Activated CD4-positive, alpha-beta memory T cell treated with anti-CD3 and anti-CD28 coated beads for 36 hours (primary cell): ENCODE measurements at regions not wholly inside any gene's neighbourhood (a gene's known extent, or its start where the extent isn't known, plus 50 kb on each side); places are given as distances from the start of the nearest gene placed in this dataset.

Experiments
- CTCF ChIA-PET: fragments of 350-600 bp; sonication (Branson Sonifier 250); formaldehyde crosslinking; loops from one replicate; lab custom pipeline; 2021; ENCODE audit warnings: antibody characterized with exemption, inconsistent platforms; lab: Charles Lee
- POLR2A ChIA-PET: fragments of 350-600 bp; sonication (Branson Sonifier 250); formaldehyde crosslinking; loops from one replicate; lab custom pipeline; 2021; ENCODE audit warnings: antibody characterized with exemption; lab: Charles Lee
- DNase-seq: peaks from one replicate; pipeline ENCODE4 v3.0.0-alpha.2; 2020
- H3K27ac Mint-ChIP-seq: one replicate; pipeline ENCODE4 v1.8.0; 2021; ENCODE audit warnings: mixed read lengths
- H3K27me3 Mint-ChIP-seq: one replicate; pipeline ENCODE4 v1.8.0; 2021; ENCODE audit warnings: mixed read lengths
- H3K36me3 Mint-ChIP-seq: one replicate; pipeline ENCODE4 v1.8.0; 2021; ENCODE audit warnings: mixed read lengths
- H3K4me1 Mint-ChIP-seq: one replicate; pipeline ENCODE4 v1.8.0; 2021; ENCODE audit warnings: low read depth, mixed read lengths
- H3K4me3 Mint-ChIP-seq: one replicate; pipeline ENCODE4 v1.8.0; 2021; ENCODE audit warnings: mild to moderate bottlenecking, mixed read lengths
- H3K9me3 Mint-ChIP-seq: one replicate; pipeline ENCODE4 v1.8.0; 2021; ENCODE audit warnings: mixed read lengths
- intact Hi-C: fragments of 100-400 bp; cut with micrococcal nuclease; formaldehyde crosslinking; loops from one replicate; pipeline ENCODE4 v1.15.1; 2023

- peak; percentile 32 for DNase-seq
- H3K4me3 Mint-ChIP-seq: no peak overlapping the region
- peaks cover 9% of the 10 kb centered on the region for H3K4me1 Mint-ChIP-seq
Measured at GRCh38 chr14:39762576-39763401, 330.6 kb upstream of the FBXO33 start.

GRCh38 chr14:39755269-39755878 is 323.1 kb upstream of the FBXO33 start:
- Mint-ChIP-seq H3K9me3 (no peaks in the 10 kb centered on the region), H3K27ac (no peak overlapping the region), H3K4me1 (no peaks in the 10 kb centered on the region), H3K36me3 (no peaks in the 10 kb centered on the region), H3K27me3 (no peaks in the 10 kb centered on the region), H3K4me3 (no peak overlapping the region)
- POLR2A ChIA-PET: no interaction called here
- no peak for DNase-seq
- CTCF ChIA-PET: no interaction called here
- intact Hi-C loops: no loop called here

More at GRCh38 chr14:39762576-39763401, 330.6 kb upstream of the FBXO33 start:
- ChIA-PET POLR2A (no interaction called here), CTCF (no interaction called here)
- intact Hi-C loops: no loop called here
- no peaks in the 10 kb centered on the region for H3K9me3 Mint-ChIP-seq
- H3K36me3 Mint-ChIP-seq: no peaks in the 10 kb centered on the region
- H3K27ac Mint-ChIP-seq: no peak overlapping the region
- no peaks in the 10 kb centered on the region for H3K27me3 Mint-ChIP-seq

GRCh38 chr14:39740454-39740853 is 308.2 kb upstream of the FBXO33 start:
- intact Hi-C loops: no loop called here
- Mint-ChIP-seq H3K27ac (no peak overlapping the region), H3K4me1 (no peaks in the 10 kb centered on the region), H3K4me3 (no peak overlapping the region), H3K36me3 (no peaks in the 10 kb centered on the region), H3K27me3 (no peaks in the 10 kb centered on the region), H3K9me3 (peaks cover 6% of the 10 kb centered on the region)
- DNase-seq: no peak
- ChIA-PET CTCF (no interaction called here), POLR2A (no interaction called here)

DNA sequence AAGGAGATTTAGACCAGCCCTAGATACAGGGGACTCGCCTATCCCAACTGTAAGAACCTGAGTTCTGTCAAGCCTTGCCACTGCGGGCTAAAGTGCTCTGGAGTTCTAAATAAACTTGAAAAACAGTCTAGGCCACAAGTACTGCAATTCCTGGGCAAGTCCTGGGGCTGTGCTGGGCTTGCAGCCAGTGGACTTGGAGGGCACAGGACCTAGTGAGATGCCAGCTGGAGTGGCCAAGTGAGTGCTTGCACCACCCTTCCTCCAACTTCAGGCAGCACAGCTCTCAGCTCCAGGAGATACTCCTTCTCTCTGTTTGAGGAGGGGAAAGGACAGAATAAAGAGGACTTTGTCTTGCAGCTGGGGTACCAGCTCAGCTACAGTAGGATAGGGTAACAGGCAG is 307.6 kb upstream of the FBXO33 start:
- Mint-ChIP-seq H3K36me3 (no peaks in the 10 kb centered on the region), H3K4me3 (no peak overlapping the region), H3K27me3 (no peaks in the 10 kb centered on the region), H3K9me3 (peaks cover 6% of the 10 kb centered on the region), H3K4me1 (no peaks in the 10 kb centered on the region), H3K27ac (no peak overlapping the region)
- POLR2A ChIA-PET: no interaction called here
- DNase-seq: no peak
- CTCF ChIA-PET: no interaction called here
- intact Hi-C loops: no loop called here

DNA sequence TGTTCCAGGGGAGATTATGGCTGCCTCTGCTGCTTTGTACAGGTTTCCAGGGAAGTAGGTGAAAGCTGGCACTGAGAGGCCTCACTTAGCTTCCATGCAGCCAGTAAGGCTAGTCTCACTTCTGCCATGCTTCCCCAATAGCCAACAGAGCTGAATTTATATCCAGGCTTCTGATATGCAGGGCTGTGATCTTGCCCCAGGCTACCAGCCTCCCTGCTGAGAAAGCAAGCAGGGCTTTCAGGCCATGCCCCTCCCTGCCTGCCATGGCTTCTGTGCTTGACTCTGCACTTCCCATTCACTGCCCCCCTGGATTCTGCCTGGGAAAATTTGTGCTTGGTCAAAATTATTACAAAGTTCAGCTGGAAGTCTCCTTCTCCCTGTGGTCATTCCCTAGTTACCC is 302.1 kb upstream of the FBXO33 start:
- CTCF ChIA-PET: no interaction called here
- POLR2A ChIA-PET: no interaction called here
- Mint-ChIP-seq H3K4me1 (no peaks in the 10 kb centered on the region), H3K9me3 (peaks cover 4% of the 10 kb centered on the region), H3K27ac (no peak overlapping the region), H3K4me3 (no peak overlapping the region), H3K36me3 (no peaks in the 10 kb centered on the region), H3K27me3 (no peaks in the 10 kb centered on the region)
- intact Hi-C loops: no loop called here
- no peak for DNase-seq

DNA sequence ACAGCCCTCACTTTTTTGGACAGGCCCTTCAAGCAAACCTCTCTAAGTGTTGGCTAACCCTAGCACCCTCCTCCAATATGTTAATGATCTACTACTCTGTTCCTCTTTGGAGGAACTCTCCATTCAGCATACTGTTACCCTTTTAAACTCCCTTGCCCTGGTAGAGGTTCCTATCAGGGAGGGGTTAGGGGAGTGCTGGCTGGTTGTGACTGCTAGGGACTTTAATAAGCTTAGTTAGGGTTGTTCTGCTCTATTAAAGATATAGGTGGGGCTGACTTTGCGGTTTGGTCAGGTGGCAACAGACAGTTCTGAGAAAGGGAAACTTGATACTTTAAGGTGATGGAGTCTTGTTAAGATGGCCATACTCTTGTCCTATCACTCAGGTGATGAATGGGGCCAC is 301.5 kb upstream of the FBXO33 start:
- intact Hi-C loops: no loop called here
- DNase-seq: no peak
- H3K9me3 Mint-ChIP-seq: peaks cover 5% of the 10 kb centered on the region
- no peak overlapping the region for H3K27ac Mint-ChIP-seq
- no peak overlapping the region for H3K4me3 Mint-ChIP-seq
- no peaks in the 10 kb centered on the region for H3K4me1 Mint-ChIP-seq
- no peaks in the 10 kb centered on the region for H3K27me3 Mint-ChIP-seq
- POLR2A ChIA-PET: no interaction called here
- H3K36me3 Mint-ChIP-seq: no peaks in the 10 kb centered on the region
- CTCF ChIA-PET: no interaction called here

DNA sequence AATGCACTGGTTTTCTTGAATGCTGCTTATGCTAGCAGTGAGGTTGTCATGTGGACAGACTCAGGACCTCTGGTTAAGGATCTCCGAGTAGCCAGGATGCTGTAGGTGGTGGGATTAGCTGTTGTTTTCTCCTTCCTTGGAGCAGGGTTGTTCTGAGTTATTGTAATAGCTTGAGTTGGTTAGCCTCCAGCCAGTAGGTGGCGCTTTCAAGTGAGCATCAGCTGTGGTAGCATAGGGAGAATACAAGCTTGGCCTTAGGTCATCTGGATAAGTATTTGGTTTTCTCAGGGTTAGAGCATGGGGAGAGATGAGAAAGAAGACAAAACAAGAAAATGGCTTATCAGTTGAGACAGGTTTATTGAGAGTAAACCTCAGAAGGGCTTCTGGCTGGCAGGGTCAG is 299.7 kb upstream of the FBXO33 start:
- ChIA-PET CTCF (no interaction called here), POLR2A (no interaction called here)
- Mint-ChIP-seq H3K27ac (no peak overlapping the region), H3K27me3 (no peaks in the 10 kb centered on the region), H3K36me3 (no peaks in the 10 kb centered on the region), H3K4me1 (no peaks in the 10 kb centered on the region), H3K4me3 (no peak overlapping the region), H3K9me3 (peaks cover 4% of the 10 kb centered on the region)
- peak; percentile 16 for DNase-seq
- intact Hi-C loops: no loop called here

GRCh38 chr14:39726563-39726962 is 294.3 kb upstream of the FBXO33 start:
- ChIA-PET CTCF (no interaction called here), POLR2A (no interaction called here)
- DNase-seq: no peak
- no peaks in the 10 kb centered on the region for H3K36me3 Mint-ChIP-seq
- intact Hi-C loops: no loop called here
- H3K4me3 Mint-ChIP-seq: no peak overlapping the region
- no peak overlapping the region for H3K27ac Mint-ChIP-seq
- H3K4me1 Mint-ChIP-seq: no peaks in the 10 kb centered on the region
- H3K27me3 Mint-ChIP-seq: no peaks in the 10 kb centered on the region
- H3K9me3 Mint-ChIP-seq: peaks cover 4% of the 10 kb centered on the region

DNA sequence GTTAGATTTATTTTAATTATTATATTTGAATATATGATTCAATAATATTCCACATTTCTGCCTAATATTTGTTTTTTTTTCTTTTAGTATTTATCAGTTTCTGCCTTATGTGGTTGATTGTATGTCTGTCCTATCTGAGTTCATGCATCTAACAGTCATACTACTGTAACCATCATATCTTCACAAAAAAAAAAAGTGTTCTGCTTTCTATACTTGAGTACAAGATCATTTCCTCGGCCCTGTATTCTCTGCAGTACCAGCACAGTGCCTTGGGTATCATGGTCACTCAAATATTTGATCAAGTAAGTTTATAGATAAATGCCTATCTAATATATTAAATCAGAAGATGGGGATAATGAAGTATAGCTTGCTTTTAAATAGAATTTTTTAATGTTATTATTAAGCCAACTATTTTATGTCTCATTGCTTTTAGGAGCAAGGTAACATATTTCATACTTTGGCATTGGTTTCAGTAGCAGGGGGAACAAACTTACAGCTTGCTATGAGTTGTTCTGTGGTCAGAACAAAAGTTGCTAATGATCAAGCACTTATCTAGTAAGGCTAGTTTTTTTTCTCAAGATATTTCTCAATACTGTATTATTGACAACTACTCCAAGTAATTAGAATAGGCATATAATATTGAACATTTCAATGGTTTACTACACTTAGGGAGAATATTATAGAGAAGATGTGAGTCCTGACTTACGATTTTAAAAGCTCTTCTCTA is 290.5 kb upstream of the FBXO33 start:
- intact Hi-C loops: no loop called here
- H3K4me3 Mint-ChIP-seq: no peak overlapping the region
- ChIA-PET POLR2A (no interaction called here), CTCF (no interaction called here)
- no peaks in the 10 kb centered on the region for H3K36me3 Mint-ChIP-seq
- H3K27me3 Mint-ChIP-seq: no peaks in the 10 kb centered on the region
- H3K9me3 Mint-ChIP-seq: no peaks in the 10 kb centered on the region
- no peak overlapping the region for H3K27ac Mint-ChIP-seq
- no peaks in the 10 kb centered on the region for H3K4me1 Mint-ChIP-seq
- DNase-seq: no peak

DNA sequence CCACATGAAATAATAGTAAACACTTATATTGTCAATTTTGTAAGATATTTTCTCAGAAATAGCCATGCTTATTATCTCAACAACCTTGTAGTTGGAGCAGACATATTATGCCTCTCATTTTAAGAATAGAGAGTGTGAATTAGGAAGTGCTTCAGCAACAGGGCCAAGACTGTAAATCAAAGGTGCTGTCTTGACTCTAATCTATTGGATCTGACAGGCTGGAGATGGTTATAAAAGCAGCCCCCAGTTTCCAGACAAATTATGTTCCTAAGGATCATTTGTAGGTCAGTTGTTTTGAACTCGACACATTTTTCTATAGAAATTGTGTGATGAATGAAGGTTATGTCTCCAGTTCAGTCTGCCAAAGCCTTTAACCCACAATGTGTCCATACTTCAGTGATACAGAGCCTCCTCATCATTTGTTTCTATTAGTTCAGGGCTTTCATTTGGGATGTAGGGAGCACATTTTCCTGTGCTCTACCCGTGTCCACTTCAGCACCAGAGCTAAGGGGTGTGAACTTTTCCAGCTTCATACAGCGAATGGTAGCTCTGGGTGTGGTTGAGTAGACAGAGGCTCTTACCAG is 284.8 kb upstream of the FBXO33 start:
- H3K9me3 Mint-ChIP-seq: peaks cover 3% of the 10 kb centered on the region
- H3K27me3 Mint-ChIP-seq: no peaks in the 10 kb centered on the region
- no peak overlapping the region for H3K4me3 Mint-ChIP-seq
- no peak for DNase-seq
- ChIA-PET CTCF (no interaction called here), POLR2A (no interaction called here)
- no peaks in the 10 kb centered on the region for H3K36me3 Mint-ChIP-seq
- no peaks in the 10 kb centered on the region for H3K4me1 Mint-ChIP-seq
- intact Hi-C loops: no loop called here
- no peak overlapping the region for H3K27ac Mint-ChIP-seq

- H3K4me1 Mint-ChIP-seq: no peaks in the 10 kb centered on the region
- no peak for DNase-seq
- CTCF ChIA-PET: no interaction called here
- no peaks in the 10 kb centered on the region for H3K36me3 Mint-ChIP-seq
- peaks cover 11% of the 10 kb centered on the region for H3K9me3 Mint-ChIP-seq
- POLR2A ChIA-PET: no interaction called here
- no peak overlapping the region for H3K27ac Mint-ChIP-seq
- intact Hi-C loops: no loop called here
- H3K4me3 Mint-ChIP-seq: no peak overlapping the region
- H3K27me3 Mint-ChIP-seq: no peaks in the 10 kb centered on the region
Measured at GRCh38 chr14:39712293-39712999, 280.2 kb upstream of the FBXO33 start.

GRCh38 chr14:39704594-39704993 is 272.4 kb upstream of the FBXO33 start:
- ChIA-PET POLR2A (no interaction called here), CTCF (no interaction called here)
- intact Hi-C loops: no loop called here
- no peaks in the 10 kb centered on the region for H3K4me1 Mint-ChIP-seq
- peaks cover 16% of the 10 kb centered on the region for H3K9me3 Mint-ChIP-seq
- H3K27ac Mint-ChIP-seq: no peak overlapping the region
- no peaks in the 10 kb centered on the region for H3K27me3 Mint-ChIP-seq
- peaks cover 2% of the 10 kb centered on the region for H3K36me3 Mint-ChIP-seq
- DNase-seq: no peak
- no peak overlapping the region for H3K4me3 Mint-ChIP-seq
